GM18519 (cell line): ENCODE measurements at regions not wholly inside any gene's neighbourhood (a gene's known extent, or its start where the extent isn't known, plus 50 kb on each side); places are given as distances from the start of the nearest gene placed in this dataset.
"Not testable (repeated sequence)": the region's sequence is repeated elsewhere in the genome, so short reads cannot be mapped to it uniquely, and the experiment has no call there.

Experiments
- ATAC-seq: cut with Tn5 transposase; IDR thresholded peaks from one replicate; pipeline ENCODE4 v1.9.1; 2021; ENCODE audit warnings: mild to moderate bottlenecking, moderate library complexity; ENCODE audit not compliant: unreplicated experiment, low FRiP score

- ATAC-seq: no peak
Observed at GRCh38 chr9:79452265-79452664, 119.5 kb upstream of the TLE4 start.

- ATAC-seq: no peak
Observed at GRCh38 chr9:79461712-79462111, 110.1 kb upstream of the TLE4 start.

- no peak for ATAC-seq
Observed at GRCh38 chr9:79465156-79465555, 106.6 kb upstream of the TLE4 start.

DNA sequence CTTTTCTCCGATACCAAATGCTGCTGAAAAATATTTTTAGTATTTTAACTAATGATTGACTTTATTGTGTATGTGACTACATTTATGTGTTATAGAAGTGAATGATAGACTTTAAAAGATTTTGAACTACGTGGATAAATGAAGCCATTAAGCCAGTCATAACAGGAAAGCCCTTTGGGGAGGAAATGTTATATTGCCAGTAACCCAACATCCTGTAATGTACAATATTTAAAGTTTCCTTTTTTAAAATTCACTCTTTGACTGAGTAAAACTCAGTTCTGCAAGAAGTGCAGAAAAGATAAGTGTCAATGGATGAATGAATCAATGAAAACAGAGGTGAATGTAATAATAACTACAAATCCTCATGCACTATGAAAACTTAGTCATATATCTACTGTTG, 102.6 kb upstream of the TLE4 start:
- no peak for ATAC-seq

DNA sequence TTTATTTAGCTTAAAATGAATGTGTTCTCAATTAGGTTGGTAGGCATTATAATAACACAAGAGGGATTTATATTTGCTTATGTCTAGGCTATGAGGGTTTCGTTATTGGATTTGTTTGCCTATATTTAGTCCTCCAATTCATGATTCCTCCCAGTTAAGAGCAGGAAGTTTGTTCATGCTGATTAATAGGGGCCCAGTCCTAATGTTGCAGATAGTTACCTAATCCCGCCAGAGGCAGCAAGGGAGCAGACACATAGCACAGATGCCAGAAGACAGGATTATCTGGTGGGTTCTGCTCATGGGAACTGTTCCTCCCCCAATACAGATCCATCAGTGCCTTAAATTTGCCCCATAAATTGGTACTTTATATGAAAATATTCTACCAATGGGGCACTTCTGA, 100.8 kb upstream of the TLE4 start:
- no peak for ATAC-seq

DNA sequence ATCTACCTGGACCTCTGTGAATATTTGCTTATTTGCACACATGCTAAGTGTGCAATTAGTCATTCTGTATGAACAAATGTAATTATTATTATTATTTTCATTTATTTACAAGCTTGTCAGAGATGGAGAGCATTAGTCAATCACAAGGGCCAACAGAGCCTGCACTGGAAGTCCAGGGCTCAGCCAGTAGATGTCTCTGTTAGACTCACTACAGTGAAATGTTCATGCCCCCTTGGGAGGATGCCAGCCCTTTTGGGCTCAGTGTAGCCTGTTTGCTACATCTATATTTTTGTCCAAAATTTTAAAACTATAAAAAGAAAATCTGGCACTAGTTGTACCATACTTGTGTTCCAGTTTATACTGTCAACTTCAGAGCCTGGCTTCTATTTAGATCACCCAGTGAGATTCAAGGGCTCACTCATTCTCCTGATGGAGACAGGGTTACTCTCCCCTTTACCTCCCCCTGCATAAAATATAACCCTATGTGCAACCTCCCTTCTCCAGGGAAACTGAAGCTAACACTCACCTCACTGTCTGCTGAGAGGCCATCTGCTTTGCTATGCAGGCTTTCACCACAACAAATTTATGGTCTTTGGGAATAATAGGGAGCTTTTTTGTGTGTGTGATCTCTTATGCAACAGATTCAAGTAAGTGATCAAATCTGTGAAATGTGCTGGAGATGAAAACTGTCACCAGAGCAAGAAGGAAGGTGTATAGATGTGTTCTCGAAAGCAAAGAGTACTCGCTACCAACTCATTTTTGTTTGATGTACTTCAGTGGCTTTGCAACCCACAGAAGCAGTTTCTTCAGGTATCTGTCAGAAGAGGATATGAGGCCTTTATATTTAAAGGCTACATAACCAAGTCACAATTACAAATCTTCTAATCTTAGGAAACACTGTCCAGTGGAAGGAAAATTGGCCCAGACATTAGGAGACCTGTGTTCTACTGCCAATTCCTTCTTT, 99.9 kb upstream of the TLE4 start:
- peak; percentile 47 for ATAC-seq

GRCh38 chr9:79473704-79474103, 98.1 kb upstream of the TLE4 start:
- ATAC-seq: no peak

- no peak for ATAC-seq
Observed at GRCh38 chr9:79477241-79477840, 94.4 kb upstream of the TLE4 start.

GRCh38 chr9:79477955-79478771, 93.6 kb upstream of the TLE4 start:
- ATAC-seq: peak; percentile 80

GRCh38 chr9:79480639-79481038, 91.1 kb upstream of the TLE4 start:
- ATAC-seq: no peak

- no peak for ATAC-seq
Observed at GRCh38 chr9:79481846-79482477, 89.8 kb upstream of the TLE4 start.

DNA sequence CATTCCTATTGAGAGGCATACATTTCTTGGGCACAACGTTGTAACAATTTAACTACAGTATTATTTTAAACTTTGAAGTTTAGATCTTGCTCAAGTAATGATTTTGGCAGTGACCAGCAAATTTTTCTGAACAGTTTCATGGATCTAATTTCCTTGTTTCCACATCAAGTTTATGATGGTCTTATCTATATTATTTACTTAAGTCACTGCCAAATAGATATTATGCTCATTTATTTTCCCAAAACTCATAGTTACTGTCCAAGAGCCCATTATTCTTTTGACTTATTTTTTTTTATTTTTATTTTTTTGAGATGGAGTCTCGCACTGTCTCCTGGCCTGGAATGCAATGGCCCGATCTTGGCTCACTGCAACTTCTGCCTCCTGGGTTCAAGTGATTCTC, 86.5 kb upstream of the TLE4 start:
- no peak for ATAC-seq

GRCh38 chr9:79489261-79490000, 82.3 kb upstream of the TLE4 start:
- no peak for ATAC-seq

GRCh38 chr9:79490657-79491248, 81.0 kb upstream of the TLE4 start:
- no peak for ATAC-seq

GRCh38 chr9:79492092-79493009, 79.4 kb upstream of the TLE4 start:
- no peak for ATAC-seq

DNA sequence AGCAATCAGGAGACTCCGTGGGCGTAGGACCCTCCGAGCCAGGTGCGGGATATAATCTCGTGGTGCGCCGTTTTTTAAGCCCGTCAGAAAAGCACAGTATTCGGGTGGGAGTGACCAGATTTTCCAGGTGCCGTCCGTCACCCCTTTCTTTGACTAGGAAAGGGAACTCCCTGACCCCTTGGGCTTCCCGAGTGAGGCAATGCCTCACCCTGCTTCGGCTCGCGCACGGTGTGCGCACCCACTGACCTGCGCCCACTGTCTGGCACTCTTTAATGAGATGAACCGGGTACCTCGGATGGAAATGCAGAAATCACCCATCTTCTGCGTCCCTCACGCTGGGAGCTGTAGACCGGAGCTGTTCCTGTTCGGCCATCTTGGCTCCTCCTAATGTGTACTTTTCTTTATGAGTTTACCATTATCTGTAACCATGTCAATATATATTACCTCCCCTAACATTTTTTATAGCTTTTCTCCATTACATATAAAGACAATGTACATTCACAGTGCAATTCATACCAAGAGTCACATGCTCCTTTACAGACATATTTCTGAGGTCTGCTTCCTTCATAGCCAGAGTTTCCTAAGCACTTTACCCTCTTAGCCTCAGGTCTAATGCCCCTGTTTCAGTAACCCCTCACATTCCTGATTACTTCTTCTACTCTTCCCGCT, 71.4 kb upstream of the TLE4 start:
- ATAC-seq: not testable (repeated sequence)

DNA sequence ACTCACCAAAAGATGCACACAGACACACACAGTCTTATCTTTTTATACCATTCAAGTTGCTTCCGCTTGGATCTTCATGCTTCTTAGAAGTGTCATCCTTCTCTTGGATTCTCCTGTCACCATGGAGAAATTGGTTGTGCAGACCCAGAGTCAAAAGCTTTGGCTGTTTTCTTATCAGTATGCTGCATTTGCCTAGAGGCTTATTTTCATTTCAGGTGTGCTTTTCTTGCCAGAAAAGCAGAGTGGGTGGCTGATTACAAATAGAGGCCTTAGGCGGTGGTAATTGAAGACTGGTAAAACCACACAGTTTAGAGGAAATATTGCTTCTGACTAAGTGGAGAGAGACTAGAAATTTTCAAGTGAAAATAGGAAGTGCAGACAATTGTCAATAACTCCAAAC, 70.2 kb upstream of the TLE4 start:
- no peak for ATAC-seq

- no peak for ATAC-seq
Observed at GRCh38 chr9:79507801-79508200, 64.0 kb upstream of the TLE4 start.
